CD4-positive, alpha-beta T cell treated with Interleukin-17A for 1 hour (primary cell): ENCODE measurements at regions not wholly inside any gene's neighbourhood (a gene's known extent, or its start where the extent isn't known, plus 50 kb on each side); places are given as distances from the start of the nearest gene placed in this dataset.

Experiments
- DNase-seq: peaks from one replicate; pipeline ENCODE4 v3.0.0-alpha.2; 2020

DNA sequence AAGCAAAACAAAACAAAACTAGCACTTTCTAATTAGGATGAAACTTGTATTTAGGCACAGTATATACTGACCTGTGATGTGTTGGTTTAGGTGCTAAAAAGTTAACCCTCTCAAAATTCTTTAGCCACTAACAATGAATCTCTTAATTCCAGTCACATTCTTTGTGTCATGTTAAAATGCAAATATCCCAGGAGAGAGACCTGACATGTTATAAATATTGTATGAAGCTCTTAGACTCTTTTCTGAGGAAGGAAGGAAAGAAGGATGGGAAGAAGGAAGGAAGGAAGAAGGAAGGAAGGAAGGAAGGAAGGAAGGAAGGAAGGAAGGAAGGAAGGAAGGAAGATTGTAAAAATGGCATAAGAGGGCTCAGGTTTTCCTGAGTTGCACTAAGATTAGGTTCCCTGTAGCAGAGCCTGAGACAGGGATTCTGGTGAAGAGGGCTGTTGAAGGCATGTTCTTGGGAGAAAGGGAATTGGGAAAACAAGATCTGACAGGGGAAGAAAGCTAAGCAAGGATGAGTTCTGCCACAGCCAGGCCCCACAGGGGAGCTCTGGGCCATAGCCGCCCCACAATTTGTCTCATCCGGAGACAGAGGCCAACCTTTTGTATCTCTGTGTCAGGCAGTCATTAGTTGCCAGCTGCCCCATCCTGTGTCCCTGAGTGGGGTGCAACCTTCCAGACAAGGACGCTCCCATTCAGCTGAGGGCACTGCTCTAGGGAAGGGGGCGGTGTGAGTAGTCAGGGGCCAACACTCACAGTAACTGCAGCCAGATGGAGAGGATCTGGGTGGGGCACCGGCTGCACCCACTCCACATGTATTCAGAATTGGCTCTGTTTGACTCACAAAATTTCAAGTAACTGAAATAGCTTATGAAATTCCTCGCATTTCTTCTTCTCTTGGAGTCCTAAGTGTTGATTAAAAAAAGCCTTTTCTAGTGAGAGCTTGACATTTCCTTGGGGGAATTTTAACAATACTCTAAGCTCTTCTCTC, 189.3 kb upstream of the ARG1 start:
- no peak for DNase-seq

DNA sequence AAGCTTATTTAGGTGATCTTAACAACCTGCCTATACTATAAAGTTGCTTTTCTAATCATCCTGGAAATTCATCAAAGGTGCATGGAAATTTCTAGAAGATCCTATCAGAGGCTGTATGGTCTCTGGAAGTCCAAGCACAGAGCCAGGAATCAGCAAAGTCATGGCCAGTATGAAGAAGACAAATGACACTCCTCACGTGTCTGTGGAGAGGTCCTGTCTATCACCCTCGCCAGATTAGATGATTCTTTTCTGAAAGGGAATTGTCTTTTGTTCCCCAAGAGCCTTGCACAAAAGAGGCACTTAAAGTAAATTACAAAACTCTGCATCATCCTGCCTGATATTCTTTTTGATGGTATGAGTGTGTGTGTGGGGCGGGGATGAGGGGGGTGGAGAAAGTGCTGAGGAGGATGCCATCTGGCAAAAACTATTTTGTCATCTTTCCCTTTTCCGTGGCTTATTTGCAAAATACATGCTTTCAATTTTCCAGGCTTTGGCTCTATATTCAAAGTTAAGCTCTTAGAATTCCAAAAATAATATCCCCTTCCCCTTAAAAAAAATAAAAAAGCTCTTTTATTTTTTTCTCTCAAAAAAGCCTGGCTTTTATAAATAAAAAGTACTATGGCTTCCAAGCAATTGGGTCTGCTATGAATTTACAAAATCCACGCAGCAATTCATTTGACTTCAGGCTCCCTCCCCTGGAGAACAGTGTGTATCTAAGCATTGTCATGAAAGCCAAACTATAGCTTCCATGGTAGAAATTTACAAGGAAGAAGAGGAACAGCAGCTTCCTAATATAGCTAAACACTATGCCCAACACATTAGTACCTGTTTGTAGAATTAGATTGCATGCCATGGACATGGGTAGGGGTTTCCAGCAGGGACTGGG, 185.2 kb upstream of the ARG1 start:
- no peak for DNase-seq

DNA sequence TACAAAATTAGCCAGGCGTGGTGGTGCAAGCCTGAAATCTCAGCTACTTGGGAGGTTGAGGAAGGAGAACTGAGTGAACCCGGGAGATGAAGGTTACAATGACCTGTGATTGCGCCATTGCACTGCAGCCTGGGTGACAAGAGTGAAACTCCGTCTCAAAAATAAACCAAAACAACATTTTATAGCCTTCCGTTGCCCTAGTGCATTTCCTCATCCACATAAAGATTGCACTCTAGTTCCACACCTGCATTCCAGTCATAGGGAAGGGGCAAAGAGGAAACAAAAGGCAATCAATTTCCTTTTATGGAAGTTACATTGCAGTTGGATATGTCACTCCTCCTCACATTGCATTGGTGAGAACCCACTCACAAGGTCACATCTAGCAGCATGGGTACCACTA, 182.7 kb upstream of the ARG1 start:
- no peak for DNase-seq

DNA sequence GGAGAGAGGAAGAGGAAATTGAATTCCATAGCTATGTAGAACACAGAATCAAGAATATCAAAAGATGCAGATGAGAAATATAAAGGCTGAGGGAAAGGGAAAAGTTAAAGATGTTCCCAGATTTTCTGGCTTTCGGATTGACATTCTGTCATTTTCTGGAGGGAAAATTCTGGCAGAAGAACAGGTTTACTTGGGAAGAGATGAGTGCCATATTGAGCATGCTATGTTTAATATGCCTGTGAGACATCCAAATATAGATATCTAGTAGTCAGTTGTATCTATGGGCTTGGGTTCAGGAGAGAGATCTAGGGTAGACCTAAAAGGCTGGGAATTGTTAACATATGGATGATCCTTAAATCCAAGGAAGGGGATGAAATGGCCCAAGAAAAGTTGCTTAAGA, 181.9 kb upstream of the ARG1 start:
- no peak for DNase-seq

DNA sequence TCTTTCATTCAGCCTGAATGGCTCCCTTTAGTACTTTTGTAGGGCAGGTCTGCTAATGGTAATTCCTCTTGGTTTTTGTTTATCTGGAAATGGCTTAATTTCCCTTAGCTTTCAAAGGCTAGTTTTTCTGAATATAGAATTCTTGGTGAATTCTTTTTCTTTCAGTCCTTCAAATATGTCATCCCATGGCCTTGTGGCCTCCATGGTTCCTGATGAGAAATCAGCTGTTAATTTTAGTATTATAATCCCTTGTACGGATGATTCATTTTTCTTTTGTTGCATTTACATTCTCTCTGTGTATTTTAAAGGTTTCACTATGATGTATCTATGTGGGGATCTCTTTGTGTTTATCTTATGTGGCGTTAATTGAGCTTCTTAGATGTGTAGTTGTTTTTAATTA, 179.6 kb upstream of the ARG1 start:
- no peak for DNase-seq

DNA sequence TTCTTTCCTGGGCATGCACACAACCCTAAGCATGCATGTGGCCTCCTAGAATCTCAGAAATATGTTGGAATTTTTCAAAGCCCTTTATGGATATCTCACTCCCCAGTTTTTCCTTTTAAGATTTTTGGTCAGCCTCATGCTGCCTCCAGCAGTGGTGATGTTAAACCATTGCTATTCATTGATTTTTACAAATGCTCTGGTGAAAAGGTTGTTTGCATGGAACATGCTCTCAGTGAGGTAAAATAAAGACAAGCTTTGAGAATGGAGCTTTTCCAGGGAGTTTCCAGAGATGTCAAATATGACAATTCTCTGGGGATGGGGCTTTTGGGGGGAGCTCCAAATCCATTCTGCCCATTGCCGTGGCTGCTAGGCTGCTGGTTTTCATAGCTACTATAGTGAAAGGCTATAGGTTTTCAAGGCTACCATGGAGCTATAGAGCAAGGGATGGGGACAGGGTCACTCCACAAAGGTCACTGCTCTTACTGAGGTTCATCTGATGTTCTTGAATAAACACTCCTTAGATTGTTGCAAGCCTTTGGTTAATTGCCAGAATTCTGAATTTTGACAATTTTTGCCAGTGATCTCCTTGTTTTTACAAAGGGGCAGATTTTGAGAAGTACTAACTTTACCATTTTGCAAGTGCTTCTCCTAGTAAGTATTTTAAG, 178.1 kb upstream of the ARG1 start:
- no peak for DNase-seq

DNA sequence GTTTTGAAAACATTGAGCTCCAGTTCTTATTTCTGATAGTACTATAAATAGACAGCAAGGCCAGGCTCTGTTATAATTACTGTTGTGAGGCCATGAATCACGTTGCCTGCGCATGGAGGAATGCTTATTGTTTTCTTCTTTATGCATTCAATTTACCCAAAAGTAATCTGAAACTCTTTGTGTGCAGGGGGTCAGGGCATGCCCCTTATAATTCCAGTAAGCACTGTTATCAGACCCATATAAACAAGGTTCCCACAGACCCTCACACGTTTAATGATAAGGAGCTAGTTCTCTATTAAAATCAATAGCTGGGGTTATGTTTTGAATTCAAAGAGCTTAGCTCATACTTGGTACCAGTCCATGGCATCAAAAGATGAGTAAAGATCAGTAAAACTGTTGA, 174.8 kb upstream of the ARG1 start:
- DNase-seq = no peak

DNA sequence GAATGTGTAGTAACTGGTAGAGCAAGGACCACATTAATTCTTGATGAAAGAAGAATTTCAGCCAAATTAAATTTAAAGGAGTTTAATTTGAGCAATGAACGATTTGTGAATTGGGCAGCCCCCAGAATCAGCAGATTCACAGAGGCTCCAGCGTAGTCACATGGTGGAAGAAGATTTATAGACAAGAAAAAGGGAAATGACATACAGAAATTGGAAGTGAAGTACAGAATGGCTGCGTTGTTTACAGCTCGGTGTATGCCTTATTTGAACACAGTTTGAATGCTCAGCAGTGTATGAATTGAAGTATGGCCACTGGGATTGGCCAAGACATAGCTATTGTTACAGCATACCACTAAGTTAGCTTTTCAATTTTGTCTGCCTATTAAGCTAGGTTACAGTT, 173.6 kb upstream of the ARG1 start:
- DNase-seq = no peak

DNA sequence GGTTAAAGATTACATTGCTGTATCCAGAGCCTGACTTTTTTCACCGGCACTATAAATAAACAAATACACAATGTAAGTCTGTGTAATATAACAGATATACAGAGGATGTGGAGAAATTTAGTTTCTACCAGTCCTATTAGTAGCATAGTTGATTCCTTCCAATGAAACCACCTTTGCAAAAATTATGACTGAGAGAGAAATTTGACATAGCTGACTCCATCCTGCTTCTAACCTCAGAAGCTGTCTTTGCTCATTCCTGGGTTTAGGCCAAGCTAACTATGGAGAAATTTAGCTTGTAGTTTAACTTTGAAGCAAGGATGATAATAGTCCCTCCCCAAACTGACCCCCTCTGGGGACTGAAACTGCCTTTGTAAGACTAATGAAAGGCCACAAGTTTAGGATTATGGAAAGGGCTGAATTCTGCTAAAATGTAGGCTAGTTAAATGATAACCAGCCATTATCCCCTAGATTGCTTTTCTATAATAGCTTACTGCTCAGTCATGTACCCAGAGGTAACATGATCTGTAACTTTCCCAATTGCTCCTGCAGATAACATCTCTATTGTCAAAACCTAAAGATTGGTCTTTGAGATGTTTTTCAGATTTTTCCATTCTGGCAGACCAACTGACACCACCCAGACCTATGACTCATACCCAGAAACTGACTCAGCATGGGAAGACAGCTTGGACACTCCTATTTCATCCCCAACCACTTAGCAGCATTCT, 172.8 kb upstream of the ARG1 start:
- DNase-seq = no peak

DNA sequence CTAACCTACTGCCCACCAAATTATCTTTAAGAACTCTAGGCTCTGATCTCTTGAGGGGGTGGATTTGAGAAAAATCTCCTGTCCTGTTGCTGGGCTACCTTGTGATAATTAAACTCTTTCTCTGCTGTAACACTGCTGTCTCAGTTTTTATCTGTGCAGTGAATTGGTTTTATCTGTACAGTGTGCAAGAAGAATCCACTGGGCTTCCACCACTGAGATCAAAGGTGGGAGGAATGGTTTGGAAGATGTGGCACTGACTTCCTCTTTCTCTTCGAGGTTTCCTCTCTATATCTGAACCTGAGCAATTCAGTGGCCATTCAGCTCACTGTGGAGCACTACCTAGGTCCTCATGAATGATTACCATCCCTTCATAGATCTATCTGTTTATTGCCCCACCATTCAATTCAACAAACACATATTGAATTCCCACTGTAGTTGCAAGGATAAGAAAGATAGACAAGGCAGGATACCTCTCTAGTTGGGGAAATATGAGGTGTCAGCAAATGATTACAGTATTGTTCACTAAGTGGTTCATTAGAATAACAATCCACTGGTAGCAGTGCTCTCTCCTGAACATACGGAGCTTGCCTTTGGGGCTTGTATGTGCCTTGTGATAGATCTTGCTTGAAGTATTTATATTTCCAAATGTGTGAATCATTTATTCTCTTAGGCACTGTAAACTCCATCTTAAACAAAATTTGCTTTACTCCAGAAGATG, 172.1 kb upstream of the ARG1 start:
- DNase-seq = no peak

DNA sequence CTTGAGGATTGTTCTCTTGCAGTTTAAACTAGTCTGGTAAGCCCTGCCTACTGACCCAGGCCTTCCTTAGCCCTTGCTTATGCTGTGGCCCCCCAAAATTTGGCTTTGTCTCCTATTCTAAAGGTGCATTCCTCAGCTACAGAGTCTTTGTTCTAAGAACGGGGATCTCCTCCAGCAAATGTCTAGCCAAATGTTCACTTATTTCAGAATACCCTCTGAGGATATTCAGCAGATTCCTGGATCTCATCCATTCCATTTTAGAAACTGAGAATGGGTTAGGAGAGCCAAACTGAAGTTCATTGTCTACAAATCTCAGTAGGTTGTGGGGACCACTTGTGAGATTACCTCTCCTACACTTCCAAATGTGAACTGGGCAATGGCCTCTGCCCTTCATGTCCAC, 164.2 kb upstream of the ARG1 start:
- DNase-seq = no peak

DNA sequence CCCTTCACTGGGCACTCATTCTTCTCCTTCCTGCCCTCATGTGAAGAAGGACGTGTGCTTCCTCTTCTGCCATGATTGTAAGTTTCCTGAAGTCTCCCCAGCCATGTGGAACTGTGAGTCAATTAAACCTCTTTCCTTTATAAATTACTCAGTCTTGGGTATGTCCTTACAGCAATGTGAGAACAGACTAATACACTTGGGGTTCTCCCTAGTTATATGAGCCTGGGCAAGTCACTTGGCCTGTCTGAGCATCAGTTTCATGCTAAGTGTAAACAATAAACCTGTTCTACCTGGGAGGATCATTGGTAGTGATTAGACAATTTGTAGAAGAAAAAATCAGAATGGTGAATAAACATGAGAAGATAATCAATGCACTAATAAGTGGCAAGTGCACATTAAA, 162.2 kb upstream of the ARG1 start:
- no peak for DNase-seq

DNA sequence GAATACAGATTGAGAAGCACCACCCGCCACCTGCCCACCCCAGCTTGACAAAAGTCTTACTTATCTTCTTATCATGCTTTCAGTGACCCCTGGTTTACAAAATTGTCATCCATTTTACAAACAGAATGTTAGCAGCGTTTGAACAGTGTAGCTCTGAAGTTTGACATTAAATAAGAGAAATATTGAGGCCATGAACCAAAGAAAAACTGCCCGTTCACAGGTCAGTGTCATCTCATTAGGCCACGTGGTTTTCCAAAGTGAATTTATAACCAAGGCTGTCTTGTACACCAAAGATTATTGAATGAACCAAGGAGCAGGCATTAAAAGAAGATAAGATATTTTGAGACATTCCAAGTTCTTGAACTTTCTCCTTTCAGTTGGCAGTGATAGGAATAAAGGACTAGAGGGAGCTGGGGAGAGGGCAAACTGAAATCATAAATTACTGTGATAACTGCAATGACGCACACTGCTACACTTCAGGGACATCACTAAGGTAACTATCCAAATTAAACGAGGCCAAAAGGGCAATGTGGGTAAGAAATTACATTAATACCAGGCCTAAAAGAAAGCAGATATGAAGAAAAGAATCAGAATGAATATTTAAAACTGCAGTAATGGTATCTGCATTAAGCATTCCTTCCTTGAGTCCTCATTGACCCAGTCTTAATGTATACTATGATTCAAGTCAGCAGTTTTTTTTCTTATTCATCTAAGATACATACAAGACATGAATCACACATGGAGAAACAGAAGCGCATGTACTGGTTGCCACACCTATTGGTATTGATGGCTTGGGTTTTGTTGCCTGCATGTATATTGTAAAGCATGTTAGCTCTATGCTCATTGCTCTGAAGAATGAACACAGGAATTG, 159.8 kb upstream of the ARG1 start:
- DNase-seq = no peak

DNA sequence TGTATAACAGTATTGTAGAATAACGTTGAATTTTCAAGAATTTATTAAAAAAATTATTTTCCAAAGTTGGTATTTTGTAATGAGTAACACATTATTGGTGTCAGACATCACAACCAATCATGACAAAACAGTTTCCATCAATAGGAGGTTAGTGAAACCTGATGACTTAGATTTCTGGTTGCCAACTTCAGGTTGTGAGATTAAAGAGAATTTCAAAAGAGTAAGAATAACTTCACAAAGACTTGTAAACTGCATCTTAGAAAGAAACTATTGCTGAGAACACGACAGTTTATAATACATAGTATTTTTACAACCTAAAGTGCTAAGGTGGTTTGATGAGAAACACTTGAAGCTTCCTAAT, 159.2 kb upstream of the ARG1 start:
- DNase-seq = no peak

DNA sequence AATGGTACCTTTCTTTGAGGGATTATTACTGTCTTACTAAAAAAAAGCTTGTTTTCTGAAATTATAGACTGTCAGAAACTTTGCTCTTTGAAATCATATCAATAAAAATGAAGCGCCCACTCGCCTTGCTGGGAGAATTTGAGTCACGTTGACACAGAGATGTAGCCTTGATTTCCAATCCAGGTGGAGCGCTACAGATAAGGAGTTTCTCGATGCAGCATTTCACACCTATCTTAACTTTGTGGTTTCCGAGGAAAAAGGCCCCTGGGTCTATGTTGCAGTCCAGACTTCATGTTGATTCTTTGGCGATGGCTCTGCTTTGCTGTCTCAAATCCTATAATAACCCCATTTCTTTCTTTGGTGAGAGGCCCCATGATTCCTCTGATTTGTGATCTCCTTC, 158.1 kb upstream of the ARG1 start:
- no peak for DNase-seq

DNA sequence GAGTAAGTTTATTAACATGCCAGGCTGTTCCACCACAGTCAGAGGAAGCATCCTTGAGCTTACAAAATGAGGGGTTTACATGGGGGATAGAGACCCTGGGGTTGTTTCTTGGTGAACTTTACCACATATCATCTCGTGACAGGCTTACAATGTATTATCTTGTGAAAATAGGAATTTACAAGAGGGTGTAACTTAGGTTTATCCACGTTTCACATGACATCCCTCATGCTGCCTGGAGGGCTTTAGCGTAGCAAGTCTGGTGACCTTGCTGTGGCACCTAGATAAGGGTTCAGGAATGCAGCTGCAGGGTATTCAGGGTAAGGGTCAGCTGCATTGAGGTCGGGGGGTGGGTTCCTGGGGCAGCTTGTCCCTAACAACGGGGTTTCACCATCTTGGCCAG, 154.6 kb upstream of the ARG1 start:
- DNase-seq = no peak

DNA sequence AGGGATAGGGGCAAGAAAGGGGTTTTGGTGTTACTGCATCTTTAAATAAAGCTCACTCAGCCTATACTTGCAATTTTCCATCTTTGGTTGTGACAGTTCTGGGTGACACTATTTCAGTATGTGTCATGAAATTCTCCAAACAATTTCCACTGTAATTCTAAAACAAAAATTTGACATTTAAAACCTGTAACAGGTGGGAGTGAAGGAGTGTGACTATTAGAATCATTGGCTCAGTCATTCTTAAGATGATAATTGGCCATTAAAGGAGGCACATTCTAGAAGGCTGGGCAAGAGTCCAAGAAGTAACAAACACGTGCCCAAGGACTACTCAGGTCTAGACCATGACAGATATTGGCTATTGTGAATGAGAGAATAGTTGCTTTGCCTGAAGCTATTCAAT, 153.3 kb upstream of the ARG1 start:
- no peak for DNase-seq

DNA sequence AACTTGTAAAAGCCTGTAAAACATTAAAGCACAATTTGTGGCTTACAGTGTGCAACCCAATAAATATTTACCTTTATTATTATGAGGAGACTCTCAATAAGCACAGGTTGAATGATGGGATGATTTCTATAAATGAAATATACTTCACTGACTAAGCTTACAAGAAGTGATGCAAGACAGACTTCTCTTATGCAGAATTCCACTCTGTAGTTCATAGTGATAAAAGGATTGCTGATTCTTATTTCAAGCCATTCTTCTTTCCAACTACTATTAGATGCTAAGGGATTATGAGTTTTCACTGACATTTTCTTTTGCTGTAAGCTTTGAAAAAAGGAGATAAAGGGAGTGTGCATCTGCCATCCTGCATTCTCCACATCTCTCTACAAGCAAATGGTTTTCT, 149.0 kb upstream of the ARG1 start:
- DNase-seq = no peak

DNA sequence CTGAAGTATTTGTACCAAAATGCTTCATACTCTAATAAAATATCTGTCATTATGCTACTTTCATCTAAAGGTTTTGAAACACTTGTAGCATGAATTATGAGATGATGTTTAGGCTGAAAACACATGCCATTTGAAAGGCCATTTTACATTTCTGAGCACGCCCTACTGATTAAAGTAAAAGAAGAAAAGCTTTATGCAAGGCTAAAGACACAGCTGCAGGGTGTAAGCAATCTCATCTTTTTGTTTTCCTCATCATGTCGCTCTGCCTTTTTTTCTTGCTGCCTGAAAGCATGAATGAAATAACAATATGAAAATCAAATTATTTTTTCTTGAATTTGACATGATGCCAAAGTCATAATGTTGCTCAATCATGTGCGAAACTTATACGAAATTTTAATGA, 148.6 kb upstream of the ARG1 start:
- DNase-seq = no peak

DNA sequence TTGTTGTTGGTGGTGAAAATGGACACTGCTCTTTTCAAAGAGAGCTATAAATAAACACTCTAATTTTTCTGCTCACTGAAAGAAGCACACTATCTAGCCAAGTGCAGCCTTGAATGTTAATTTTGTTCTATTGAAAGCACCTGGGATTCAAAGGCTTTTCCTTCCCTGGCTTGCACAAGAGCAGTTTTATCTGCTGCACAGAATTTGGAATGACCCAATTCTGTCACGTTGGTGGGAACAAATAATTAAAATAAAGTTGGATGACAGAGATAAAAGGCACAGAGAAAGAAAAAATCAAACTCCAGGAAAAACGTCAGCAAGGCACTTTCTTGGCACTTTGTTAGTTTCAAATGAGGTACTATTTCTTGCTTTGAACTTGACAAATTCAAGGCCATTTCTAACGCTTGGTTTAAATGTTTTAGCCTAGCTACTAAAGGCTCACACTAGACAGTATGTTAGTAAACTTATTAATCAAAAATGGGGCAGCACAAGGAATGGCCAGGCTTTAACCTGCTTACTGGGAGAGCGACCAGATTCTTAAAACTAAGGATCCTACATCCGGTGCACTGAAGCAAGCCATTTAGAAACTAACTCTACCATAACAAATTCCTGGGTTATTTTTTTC, 145.5 kb upstream of the ARG1 start:
- DNase-seq = no peak

DNA sequence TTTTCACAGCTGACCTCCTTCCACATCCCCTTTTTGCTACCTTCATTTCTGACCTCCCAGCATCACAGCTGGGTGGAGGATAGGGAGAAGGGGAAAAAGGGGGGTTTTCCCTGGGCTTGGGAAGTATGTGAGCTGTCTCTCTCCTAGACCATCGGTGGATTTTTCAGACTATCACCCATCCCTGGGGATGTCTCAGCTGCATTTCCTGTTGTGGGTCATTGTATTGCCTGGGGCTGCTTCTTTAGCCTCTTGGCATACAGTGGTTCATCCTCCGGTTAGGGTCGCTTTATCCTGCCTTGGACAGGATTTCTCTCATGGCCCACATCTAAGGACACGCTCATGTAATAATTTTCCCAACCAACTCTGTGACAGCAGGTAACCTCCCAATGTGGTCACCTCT, 142.5 kb upstream of the ARG1 start:
- no peak for DNase-seq
